HEK293 (cell line): ENCODE measurements at regions not wholly inside any gene's neighbourhood (a gene's known extent, or its start where the extent isn't known, plus 50 kb on each side); places are given as distances from the start of the nearest gene placed in this dataset.

ENCODE experiments used
- BCL11A ChIP-seq: fragments of 450-650 bp; formaldehyde crosslinking; IDR thresholded peaks from 2 replicates; pipeline ENCODE4 v1.5.1; 2016; ENCODE audit warnings: low read depth, missing biosample characterization, missing genetic modification characterization
- HOXD13 ChIP-seq: sonication (generic); formaldehyde crosslinking; IDR thresholded peaks from 2 replicates; pipeline ENCODE4 v1.8.0; 2022; ENCODE audit warnings: missing genetic modification reagents, borderline replicate concordance
- KLF1 ChIP-seq: fragments of 450-650 bp; formaldehyde crosslinking; IDR thresholded peaks from 2 replicates; pipeline ENCODE4 v1.5.1; 2016; ENCODE audit warnings: missing biosample characterization, missing genetic modification characterization
- MZF1 ChIP-seq: fragments of 450-650 bp; formaldehyde crosslinking; IDR thresholded peaks from 2 replicates; pipeline ENCODE4 v1.5.1; 2017; ENCODE audit warnings: missing biosample characterization, missing genetic modification characterization, borderline replicate concordance
- OSR2 ChIP-seq: fragments of 450-650 bp; formaldehyde crosslinking; IDR thresholded peaks from 2 replicates; pipeline ENCODE4 v1.5.1; 2016; ENCODE audit warnings: missing biosample characterization, missing genetic modification characterization
- PRDM1 ChIP-seq: fragments of 450-650 bp; formaldehyde crosslinking; IDR thresholded peaks from 2 replicates; pipeline ENCODE4; 2016; ENCODE audit warnings: missing biosample characterization, missing genetic modification characterization
- SCRT2 ChIP-seq: fragments of 450-650 bp; formaldehyde crosslinking; IDR thresholded peaks from 2 replicates; pipeline ENCODE4 v1.5.1; 2016; ENCODE audit warnings: missing biosample characterization, missing genetic modification characterization
- SP7 ChIP-seq: fragments of 450-650 bp; formaldehyde crosslinking; IDR thresholded peaks from 2 replicates; pipeline ENCODE4 v1.5.1; 2016; ENCODE audit warnings: missing biosample characterization, missing genetic modification characterization
- ZBTB17 ChIP-seq: fragments of 450-650 bp; formaldehyde crosslinking; IDR thresholded peaks from 2 replicates; pipeline ENCODE4 v1.5.1; 2016; ENCODE audit warnings: missing biosample characterization, missing genetic modification characterization
- ZBTB20 ChIP-seq: fragments of 450-650 bp; formaldehyde crosslinking; IDR thresholded peaks from 2 replicates; pipeline ENCODE4 v1.5.1; 2016; ENCODE audit warnings: missing biosample characterization, missing genetic modification characterization
- ZBTB48 ChIP-seq: fragments of 450-650 bp; formaldehyde crosslinking; IDR thresholded peaks from 2 replicates; pipeline ENCODE4 v1.5.1; 2016; ENCODE audit warnings: missing biosample characterization, missing genetic modification characterization
- ZBTB8A ChIP-seq: fragments of 450-650 bp; formaldehyde crosslinking; IDR thresholded peaks from 2 replicates; pipeline ENCODE4 v1.5.1; 2016; ENCODE audit warnings: missing biosample characterization, missing genetic modification characterization
- ZIC2 ChIP-seq: fragments of 450-650 bp; formaldehyde crosslinking; IDR thresholded peaks from 2 replicates; pipeline ENCODE4 v1.5.1; 2016; ENCODE audit warnings: missing biosample characterization, missing genetic modification characterization
- ZNF10 ChIP-seq: fragments of 450-650 bp; formaldehyde crosslinking; IDR thresholded peaks from 2 replicates; pipeline ENCODE4 v1.5.1; 2017; ENCODE audit warnings: missing biosample characterization, missing genetic modification characterization
- ZNF112 ChIP-seq: fragments of 450-650 bp; formaldehyde crosslinking; IDR thresholded peaks from 2 replicates; pipeline ENCODE4 v1.5.0; 2017; ENCODE audit warnings: missing biosample characterization, missing genetic modification characterization
- ZNF114 ChIP-seq: fragments of 450-650 bp; formaldehyde crosslinking; IDR thresholded peaks from 2 replicates; pipeline ENCODE4 v1.5.0; 2017; ENCODE audit warnings: missing biosample characterization, missing genetic modification characterization
- ZNF121 ChIP-seq: fragments of 450-650 bp; formaldehyde crosslinking; IDR thresholded peaks from 2 replicates; pipeline ENCODE4 v1.5.1; 2016; ENCODE audit warnings: missing biosample characterization, missing genetic modification characterization
- ZNF133 ChIP-seq: fragments of 450-650 bp; formaldehyde crosslinking; IDR thresholded peaks from 2 replicates; pipeline ENCODE4 v1.5.1; 2016; ENCODE audit warnings: missing biosample characterization, missing genetic modification characterization
- ZNF266 ChIP-seq: fragments of 450-650 bp; formaldehyde crosslinking; IDR thresholded peaks from 2 replicates; pipeline ENCODE4 v1.5.1; 2016; ENCODE audit warnings: missing biosample characterization, missing genetic modification characterization, low read depth
- ZNF311 ChIP-seq: fragments of 450-650 bp; formaldehyde crosslinking; IDR thresholded peaks from 2 replicates; pipeline ENCODE4 v1.5.1; 2017; ENCODE audit warnings: missing biosample characterization, missing genetic modification characterization, borderline replicate concordance
- ZNF341 ChIP-seq: fragments of 450-650 bp; formaldehyde crosslinking; IDR thresholded peaks from 2 replicates; pipeline ENCODE4; 2016; ENCODE audit warnings: low read depth, missing biosample characterization, missing genetic modification characterization
- ZNF391 ChIP-seq: fragments of 450-650 bp; formaldehyde crosslinking; IDR thresholded peaks from 2 replicates; pipeline ENCODE4 v1.5.1; 2016; ENCODE audit warnings: low read depth, missing biosample characterization, missing genetic modification characterization, borderline replicate concordance
- ZNF416 ChIP-seq: fragments of 450-650 bp; formaldehyde crosslinking; IDR thresholded peaks from 2 replicates; pipeline ENCODE4 v1.5.1; 2016; ENCODE audit warnings: missing biosample characterization, missing genetic modification characterization
- ZNF521 ChIP-seq: fragments of 450-650 bp; formaldehyde crosslinking; IDR thresholded peaks from 2 replicates; pipeline ENCODE4 v1.5.1; 2017; ENCODE audit warnings: missing biosample characterization, mild to moderate bottlenecking, missing genetic modification characterization
- ZNF555 ChIP-seq: fragments of 450-650 bp; formaldehyde crosslinking; conservative IDR thresholded peaks from 2 replicates; pipeline ENCODE4 v1.5.1; 2017; ENCODE audit warnings: missing biosample characterization, mild to moderate bottlenecking, missing genetic modification characterization, inconsistent platforms
- ZNF677 ChIP-seq: fragments of 450-650 bp; IDR thresholded peaks from 2 replicates; pipeline ENCODE4 v1.5.0; 2018; ENCODE audit warnings: missing biosample characterization, mild to moderate bottlenecking, missing genetic modification characterization, moderate library complexity
- ZNF701 ChIP-seq: fragments of 450-650 bp; formaldehyde crosslinking; IDR thresholded peaks from 2 replicates; pipeline ENCODE4 v1.5.1; 2016; ENCODE audit warnings: missing biosample characterization, missing genetic modification characterization
- ZNF777 ChIP-seq: fragments of 450-650 bp; formaldehyde crosslinking; IDR thresholded peaks from 2 replicates; pipeline ENCODE4 v1.5.1; 2017; ENCODE audit warnings: missing biosample characterization, missing genetic modification characterization, borderline replicate concordance
- ZNF843 ChIP-seq: fragments of 450-650 bp; formaldehyde crosslinking; IDR thresholded peaks from 2 replicates; pipeline ENCODE4 v1.5.1; 2016; ENCODE audit warnings: missing biosample characterization, missing genetic modification characterization
- TF ChIP-seq, protein P1 (sequence below): fragments of 450-650 bp; formaldehyde crosslinking; IDR thresholded peaks from 2 replicates; pipeline ENCODE4 v1.5.1; 2016; ENCODE audit warnings: missing biosample characterization, missing genetic modification characterization
- TF ChIP-seq, protein P2 (sequence below): fragments of 450-650 bp; formaldehyde crosslinking; IDR thresholded peaks from 2 replicates; pipeline ENCODE4 v1.5.1; 2017; ENCODE audit warnings: missing biosample characterization, missing genetic modification characterization
- TF ChIP-seq, protein P3 (sequence below): fragments of 450-650 bp; formaldehyde crosslinking; IDR thresholded peaks from 2 replicates; pipeline ENCODE4 v1.5.1; 2017; ENCODE audit warnings: missing biosample characterization, missing genetic modification characterization
- TF ChIP-seq, protein P4 (sequence below): fragments of 450-650 bp; formaldehyde crosslinking; IDR thresholded peaks from 2 replicates; pipeline ENCODE4 v1.5.1; 2016; ENCODE audit warnings: missing biosample characterization, missing genetic modification characterization
- TF ChIP-seq, protein P5 (sequence below): fragments of 450-650 bp; formaldehyde crosslinking; IDR thresholded peaks from 2 replicates; pipeline ENCODE4 v1.5.1; 2017; ENCODE audit warnings: missing biosample characterization, missing genetic modification characterization

- TF ChIP-seq, protein P1, sequence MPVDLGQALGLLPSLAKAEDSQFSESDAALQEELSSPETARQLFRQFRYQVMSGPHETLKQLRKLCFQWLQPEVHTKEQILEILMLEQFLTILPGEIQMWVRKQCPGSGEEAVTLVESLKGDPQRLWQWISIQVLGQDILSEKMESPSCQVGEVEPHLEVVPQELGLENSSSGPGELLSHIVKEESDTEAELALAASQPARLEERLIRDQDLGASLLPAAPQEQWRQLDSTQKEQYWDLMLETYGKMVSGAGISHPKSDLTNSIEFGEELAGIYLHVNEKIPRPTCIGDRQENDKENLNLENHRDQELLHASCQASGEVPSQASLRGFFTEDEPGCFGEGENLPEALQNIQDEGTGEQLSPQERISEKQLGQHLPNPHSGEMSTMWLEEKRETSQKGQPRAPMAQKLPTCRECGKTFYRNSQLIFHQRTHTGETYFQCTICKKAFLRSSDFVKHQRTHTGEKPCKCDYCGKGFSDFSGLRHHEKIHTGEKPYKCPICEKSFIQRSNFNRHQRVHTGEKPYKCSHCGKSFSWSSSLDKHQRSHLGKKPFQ (tag by site-specific recombination) = no peak
- TF ChIP-seq, protein P2, sequence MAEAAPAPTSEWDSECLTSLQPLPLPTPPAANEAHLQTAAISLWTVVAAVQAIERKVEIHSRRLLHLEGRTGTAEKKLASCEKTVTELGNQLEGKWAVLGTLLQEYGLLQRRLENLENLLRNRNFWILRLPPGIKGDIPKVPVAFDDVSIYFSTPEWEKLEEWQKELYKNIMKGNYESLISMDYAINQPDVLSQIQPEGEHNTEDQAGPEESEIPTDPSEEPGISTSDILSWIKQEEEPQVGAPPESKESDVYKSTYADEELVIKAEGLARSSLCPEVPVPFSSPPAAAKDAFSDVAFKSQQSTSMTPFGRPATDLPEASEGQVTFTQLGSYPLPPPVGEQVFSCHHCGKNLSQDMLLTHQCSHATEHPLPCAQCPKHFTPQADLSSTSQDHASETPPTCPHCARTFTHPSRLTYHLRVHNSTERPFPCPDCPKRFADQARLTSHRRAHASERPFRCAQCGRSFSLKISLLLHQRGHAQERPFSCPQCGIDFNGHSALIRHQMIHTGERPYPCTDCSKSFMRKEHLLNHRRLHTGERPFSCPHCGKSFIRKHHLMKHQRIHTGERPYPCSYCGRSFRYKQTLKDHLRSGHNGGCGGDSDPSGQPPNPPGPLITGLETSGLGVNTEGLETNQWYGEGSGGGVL = peak; percentile 65
- no peak for TF ChIP-seq ZNF555 (tag by site-specific recombination)
- no peak for TF ChIP-seq KLF1 (tag by site-specific recombination)
- TF ChIP-seq ZNF112 (tag by site-specific recombination) = no peak
- no peak for TF ChIP-seq ZNF521
- TF ChIP-seq ZNF311 (tag by site-specific recombination) = no peak
- TF ChIP-seq, protein P3, sequence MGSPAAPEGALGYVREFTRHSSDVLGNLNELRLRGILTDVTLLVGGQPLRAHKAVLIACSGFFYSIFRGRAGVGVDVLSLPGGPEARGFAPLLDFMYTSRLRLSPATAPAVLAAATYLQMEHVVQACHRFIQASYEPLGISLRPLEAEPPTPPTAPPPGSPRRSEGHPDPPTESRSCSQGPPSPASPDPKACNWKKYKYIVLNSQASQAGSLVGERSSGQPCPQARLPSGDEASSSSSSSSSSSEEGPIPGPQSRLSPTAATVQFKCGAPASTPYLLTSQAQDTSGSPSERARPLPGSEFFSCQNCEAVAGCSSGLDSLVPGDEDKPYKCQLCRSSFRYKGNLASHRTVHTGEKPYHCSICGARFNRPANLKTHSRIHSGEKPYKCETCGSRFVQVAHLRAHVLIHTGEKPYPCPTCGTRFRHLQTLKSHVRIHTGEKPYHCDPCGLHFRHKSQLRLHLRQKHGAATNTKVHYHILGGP (tag by site-specific recombination) = no peak
- no peak for TF ChIP-seq MZF1 (tag by site-specific recombination)
- TF ChIP-seq ZNF701 = no peak
- no peak for TF ChIP-seq OSR2 (tag by site-specific recombination)
- TF ChIP-seq HOXD13 (CRISPR knock-in tag) = no peak
- TF ChIP-seq SCRT2 (tag by site-specific recombination) = no peak
- no peak for TF ChIP-seq ZNF677
- peak; percentile 34; the same call in 1 of the 2 replicates for TF ChIP-seq ZBTB20 (tag by site-specific recombination)
- TF ChIP-seq ZNF777 = no peak
- TF ChIP-seq BCL11A = no peak
- TF ChIP-seq ZNF121 = 0 out of 2 replicates have a peak, but pooled peaks have one; percentile 28
- TF ChIP-seq ZNF416 (tag by site-specific recombination) = no peak
- TF ChIP-seq PRDM1 (tag by site-specific recombination) = 0 out of 2 replicates have a peak, but pooled peaks have one; percentile 42
- TF ChIP-seq ZNF133 (tag by site-specific recombination) = no peak
- TF ChIP-seq ZNF843 (tag by site-specific recombination) = no peak
- peak; percentile 75 for TF ChIP-seq ZBTB8A (tag by site-specific recombination)
- TF ChIP-seq, protein P4, sequence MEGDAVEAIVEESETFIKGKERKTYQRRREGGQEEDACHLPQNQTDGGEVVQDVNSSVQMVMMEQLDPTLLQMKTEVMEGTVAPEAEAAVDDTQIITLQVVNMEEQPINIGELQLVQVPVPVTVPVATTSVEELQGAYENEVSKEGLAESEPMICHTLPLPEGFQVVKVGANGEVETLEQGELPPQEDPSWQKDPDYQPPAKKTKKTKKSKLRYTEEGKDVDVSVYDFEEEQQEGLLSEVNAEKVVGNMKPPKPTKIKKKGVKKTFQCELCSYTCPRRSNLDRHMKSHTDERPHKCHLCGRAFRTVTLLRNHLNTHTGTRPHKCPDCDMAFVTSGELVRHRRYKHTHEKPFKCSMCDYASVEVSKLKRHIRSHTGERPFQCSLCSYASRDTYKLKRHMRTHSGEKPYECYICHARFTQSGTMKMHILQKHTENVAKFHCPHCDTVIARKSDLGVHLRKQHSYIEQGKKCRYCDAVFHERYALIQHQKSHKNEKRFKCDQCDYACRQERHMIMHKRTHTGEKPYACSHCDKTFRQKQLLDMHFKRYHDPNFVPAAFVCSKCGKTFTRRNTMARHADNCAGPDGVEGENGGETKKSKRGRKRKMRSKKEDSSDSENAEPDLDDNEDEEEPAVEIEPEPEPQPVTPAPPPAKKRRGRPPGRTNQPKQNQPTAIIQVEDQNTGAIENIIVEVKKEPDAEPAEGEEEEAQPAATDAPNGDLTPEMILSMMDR (tag by site-specific recombination) = no peak
- TF ChIP-seq ZNF10 (tag by site-specific recombination) = no peak
- peak; percentile 51; the same call in 1 of the 2 replicates for TF ChIP-seq ZBTB17 (tag by site-specific recombination)
- TF ChIP-seq ZNF114 (tag by site-specific recombination) = no peak
- no peak for TF ChIP-seq ZIC2
- TF ChIP-seq, protein P5, sequence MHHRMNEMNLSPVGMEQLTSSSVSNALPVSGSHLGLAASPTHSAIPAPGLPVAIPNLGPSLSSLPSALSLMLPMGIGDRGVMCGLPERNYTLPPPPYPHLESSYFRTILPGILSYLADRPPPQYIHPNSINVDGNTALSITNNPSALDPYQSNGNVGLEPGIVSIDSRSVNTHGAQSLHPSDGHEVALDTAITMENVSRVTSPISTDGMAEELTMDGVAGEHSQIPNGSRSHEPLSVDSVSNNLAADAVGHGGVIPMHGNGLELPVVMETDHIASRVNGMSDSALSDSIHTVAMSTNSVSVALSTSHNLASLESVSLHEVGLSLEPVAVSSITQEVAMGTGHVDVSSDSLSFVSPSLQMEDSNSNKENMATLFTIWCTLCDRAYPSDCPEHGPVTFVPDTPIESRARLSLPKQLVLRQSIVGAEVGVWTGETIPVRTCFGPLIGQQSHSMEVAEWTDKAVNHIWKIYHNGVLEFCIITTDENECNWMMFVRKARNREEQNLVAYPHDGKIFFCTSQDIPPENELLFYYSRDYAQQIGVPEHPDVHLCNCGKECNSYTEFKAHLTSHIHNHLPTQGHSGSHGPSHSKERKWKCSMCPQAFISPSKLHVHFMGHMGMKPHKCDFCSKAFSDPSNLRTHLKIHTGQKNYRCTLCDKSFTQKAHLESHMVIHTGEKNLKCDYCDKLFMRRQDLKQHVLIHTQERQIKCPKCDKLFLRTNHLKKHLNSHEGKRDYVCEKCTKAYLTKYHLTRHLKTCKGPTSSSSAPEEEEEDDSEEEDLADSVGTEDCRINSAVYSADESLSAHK = no peak
- TF ChIP-seq SP7 = no peak
- peak; percentile 92 for TF ChIP-seq ZNF341 (tag by site-specific recombination)
- TF ChIP-seq ZNF266 (tag by site-specific recombination) = no peak
- TF ChIP-seq ZBTB48 = peak; percentile 50; the same call in 1 of the 2 replicates
- no peak for TF ChIP-seq ZNF391 (tag by site-specific recombination)
These were observed 56.6 kb upstream of the BCOR start (continued) for GRCh38 chrX:40154250-40154852.
